DND-41 (cell line): ENCODE measurements at regions not wholly inside any gene's neighbourhood (a gene's known extent, or its start where the extent isn't known, plus 50 kb on each side); places are given as distances from the start of the nearest gene placed in this dataset.

Experiments used
- ATAC-seq: fragments of 200-7000 bp; cut with Tn5 transposase; 3 replicates; pipeline ENCODE4 v1.9.1; 2021; ENCODE audit warnings: low read depth; ENCODE audit not compliant: insufficient read depth
- DNase-seq: peaks from one replicate; pipeline ENCODE4 v3.0.0-alpha.2; 2020
- H2AFZ ChIP-seq: 2 replicates; pipeline ENCODE4 v1.6.0; 2012; ENCODE audit warnings: low read depth, low read length
- H3K27ac ChIP-seq: 2 replicates; pipeline ENCODE4 v1.5.1; 2012; ENCODE audit warnings: low read length, inconsistent platforms
- H3K27me3 ChIP-seq: fragments of 200-600 bp; sonication (generic); 2 replicates; pipeline ENCODE4 v1.6.0; 2012; ENCODE audit warnings: low read length, mild to moderate bottlenecking, inconsistent platforms; ENCODE audit not compliant: insufficient read depth, poor library complexity
- H3K36me3 ChIP-seq: 2 replicates; pipeline ENCODE4 v1.5.1; 2012; ENCODE audit warnings: low read length, inconsistent platforms; ENCODE audit not compliant: insufficient read depth
- H3K4me1 ChIP-seq: 2 replicates; pipeline ENCODE4 v1.5.1; 2012; ENCODE audit warnings: mild to moderate bottlenecking, low read length; ENCODE audit not compliant: insufficient read depth
- H3K4me2 ChIP-seq: 2 replicates; pipeline ENCODE4 v1.6.0; 2012; ENCODE audit warnings: mild to moderate bottlenecking, moderate library complexity, low read length, inconsistent platforms; ENCODE audit not compliant: insufficient read depth
- H3K4me3 ChIP-seq, 2 experiments: fragments of 200-600 bp in 1 of 2; shearing (Covaris generic) in 1 of 2; 2 replicates each; pipeline ENCODE4 v1.5.1; 2012 to 2016; ENCODE audit warnings: inconsistent platforms in 2 of 2, low read length in 2 of 2, mild to moderate bottlenecking in 2 of 2, low read depth in 1 of 2, moderate library complexity in 1 of 2
- H3K79me2 ChIP-seq: 2 replicates; pipeline ENCODE4 v1.6.0; 2012; ENCODE audit warnings: low read length, inconsistent platforms; ENCODE audit not compliant: insufficient read depth
- H3K9ac ChIP-seq: 2 replicates; pipeline ENCODE4 v1.6.0; 2012; ENCODE audit warnings: low read depth, mild to moderate bottlenecking, inconsistent platforms, low read length, moderate library complexity
- H3K9me3 ChIP-seq: 2 replicates; pipeline ENCODE4 v1.5.1; 2012; ENCODE audit warnings: low read length, moderate library complexity, mild to moderate bottlenecking, inconsistent platforms; ENCODE audit not compliant: insufficient read depth, severe bottlenecking
- H4K20me1 ChIP-seq: 2 replicates; pipeline ENCODE4 v1.6.0; 2012; ENCODE audit warnings: low read length; ENCODE audit not compliant: insufficient read depth
- EZH2 ChIP-seq: IDR thresholded peaks from 3 replicates; pipeline ENCODE4 v1.6.1; 2012; ENCODE audit warnings: borderline replicate concordance, low read depth, mild to moderate bottlenecking, moderate library complexity, low read length, inconsistent platforms; ENCODE audit not compliant: severe bottlenecking
- TF ChIP-seq, protein P1 (sequence below): IDR thresholded peaks from 2 replicates; pipeline ENCODE4 v1.5.1; 2012; ENCODE audit warnings: borderline replicate concordance, low read length, moderate library complexity, mild to moderate bottlenecking; ENCODE audit not compliant: poor library complexity, severe bottlenecking; ENCODE audit errors: extremely low read depth

DNA sequence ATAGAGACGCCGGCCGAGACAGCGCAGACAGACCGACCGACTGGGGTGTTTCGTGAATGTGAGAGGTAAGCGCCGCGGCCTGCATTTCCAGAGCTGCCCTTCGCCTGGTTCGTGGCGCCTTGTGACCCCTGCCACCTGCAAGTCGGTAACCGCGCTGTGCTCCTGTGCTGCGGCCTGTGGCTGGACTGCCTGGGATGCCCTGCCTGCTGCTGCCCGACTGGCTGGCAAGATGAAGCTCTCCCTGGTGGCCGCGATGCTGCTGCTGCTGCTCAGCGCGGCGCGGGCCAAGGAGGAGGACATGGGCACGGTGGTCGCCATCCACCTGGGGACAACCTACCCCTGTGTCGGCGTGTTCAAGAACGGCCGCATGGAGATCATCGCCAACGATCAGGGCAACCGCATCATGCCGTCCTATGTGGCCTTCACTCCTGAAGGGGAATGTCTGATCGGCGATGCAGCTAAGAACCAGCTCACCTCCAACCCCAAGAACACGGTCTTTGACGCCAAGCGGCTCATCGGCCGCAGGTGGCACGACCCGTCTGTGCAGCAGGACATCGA, 150.8 kb downstream of the RRAGC start:
- Histone ChIP-seq H4K20me1 (no peaks in the 10 kb centered on the region), H3K4me1 (no peaks in the 10 kb centered on the region), H3K9ac (no peak overlapping the region), H3K27me3 (no peaks in the 10 kb centered on the region), H3K36me3 (no peaks in the 10 kb centered on the region), H3K4me3 (no peak overlapping the region), H3K79me2 (no peaks in the 10 kb centered on the region), H3K27ac (no peak overlapping the region), H2AFZ (no peak overlapping the region), H3K4me2 (no peak overlapping the region), H3K9me3 (no peaks in the 10 kb centered on the region)
- no peak for TF ChIP-seq EZH2
- TF ChIP-seq, protein P1, sequence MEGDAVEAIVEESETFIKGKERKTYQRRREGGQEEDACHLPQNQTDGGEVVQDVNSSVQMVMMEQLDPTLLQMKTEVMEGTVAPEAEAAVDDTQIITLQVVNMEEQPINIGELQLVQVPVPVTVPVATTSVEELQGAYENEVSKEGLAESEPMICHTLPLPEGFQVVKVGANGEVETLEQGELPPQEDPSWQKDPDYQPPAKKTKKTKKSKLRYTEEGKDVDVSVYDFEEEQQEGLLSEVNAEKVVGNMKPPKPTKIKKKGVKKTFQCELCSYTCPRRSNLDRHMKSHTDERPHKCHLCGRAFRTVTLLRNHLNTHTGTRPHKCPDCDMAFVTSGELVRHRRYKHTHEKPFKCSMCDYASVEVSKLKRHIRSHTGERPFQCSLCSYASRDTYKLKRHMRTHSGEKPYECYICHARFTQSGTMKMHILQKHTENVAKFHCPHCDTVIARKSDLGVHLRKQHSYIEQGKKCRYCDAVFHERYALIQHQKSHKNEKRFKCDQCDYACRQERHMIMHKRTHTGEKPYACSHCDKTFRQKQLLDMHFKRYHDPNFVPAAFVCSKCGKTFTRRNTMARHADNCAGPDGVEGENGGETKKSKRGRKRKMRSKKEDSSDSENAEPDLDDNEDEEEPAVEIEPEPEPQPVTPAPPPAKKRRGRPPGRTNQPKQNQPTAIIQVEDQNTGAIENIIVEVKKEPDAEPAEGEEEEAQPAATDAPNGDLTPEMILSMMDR = no peak
- DNase-seq (no peak), ATAC-seq (no peak)

DNA sequence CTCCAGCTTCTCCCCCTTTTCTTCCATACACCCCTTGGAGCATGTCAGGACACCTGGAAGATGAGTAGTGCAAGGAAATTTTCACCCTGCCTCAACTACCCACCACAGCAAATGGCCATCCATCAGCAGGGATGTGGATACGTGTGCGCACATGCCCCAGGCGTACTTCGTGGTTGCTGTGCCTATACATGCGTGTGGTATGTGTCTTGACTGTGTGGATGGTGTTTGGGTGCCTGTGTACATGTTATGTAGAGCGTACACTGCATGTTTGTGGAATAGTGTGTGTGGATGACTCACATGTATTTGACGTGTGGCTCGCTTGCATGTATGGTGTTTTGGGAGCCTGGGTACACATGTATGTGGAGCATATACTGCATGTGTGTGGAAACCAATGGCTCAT, 158.5 kb downstream of the RRAGC start:
- H3K36me3 ChIP-seq = no peaks in the 10 kb centered on the region
- no peak overlapping the region for H3K4me2 ChIP-seq
- no peaks in the 10 kb centered on the region for H3K4me1 ChIP-seq
- no peak for ATAC-seq
- H3K27me3 ChIP-seq = peaks cover 6% of the 10 kb centered on the region
- no peak overlapping the region for H3K4me3 ChIP-seq
- no peak overlapping the region for H2AFZ ChIP-seq
- H3K9ac ChIP-seq = no peak overlapping the region
- H3K9me3 ChIP-seq = no peaks in the 10 kb centered on the region
- no peaks in the 10 kb centered on the region for H3K79me2 ChIP-seq
- DNase-seq = no peak
- TF ChIP-seq, protein P1 = no peak
- no peak for TF ChIP-seq EZH2
- no peak overlapping the region for H3K27ac ChIP-seq
- H4K20me1 ChIP-seq = no peaks in the 10 kb centered on the region

DNA sequence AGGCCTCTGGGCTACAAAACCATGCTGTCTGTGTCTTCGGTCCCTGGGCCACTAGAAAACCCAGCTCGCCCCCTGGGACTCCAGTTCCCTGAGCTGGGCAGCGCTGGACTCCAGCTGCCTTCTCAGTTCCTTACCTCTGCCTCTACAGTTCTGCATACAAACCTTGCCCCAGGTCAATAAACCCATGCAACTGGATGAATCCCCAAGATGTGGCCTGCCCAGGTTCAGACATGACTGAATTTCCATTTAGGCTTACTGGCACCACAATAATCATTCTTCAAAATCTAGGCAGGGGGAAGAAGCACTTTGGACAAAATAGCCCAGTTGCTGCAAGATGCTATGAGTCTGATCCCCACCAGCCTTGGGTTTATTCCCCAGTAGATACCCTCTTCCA, 159.5 kb downstream of the RRAGC start:
- no peaks in the 10 kb centered on the region for H3K79me2 ChIP-seq
- ATAC-seq = no peak
- no peak for DNase-seq
- no peak overlapping the region for H2AFZ ChIP-seq
- no peaks in the 10 kb centered on the region for H3K36me3 ChIP-seq
- H4K20me1 ChIP-seq = no peaks in the 10 kb centered on the region
- no peaks in the 10 kb centered on the region for H3K4me1 ChIP-seq
- no peak overlapping the region for H3K27ac ChIP-seq
- H3K9ac ChIP-seq = no peak overlapping the region
- H3K4me3 ChIP-seq = no peak overlapping the region
- peaks cover 6% of the 10 kb centered on the region for H3K27me3 ChIP-seq
- H3K4me2 ChIP-seq = no peak overlapping the region
- TF ChIP-seq, protein P1 = no peak
- TF ChIP-seq EZH2 = no peak
- no peaks in the 10 kb centered on the region for H3K9me3 ChIP-seq
